ENCODE measurements at regions not wholly inside any gene's neighbourhood (a gene's known extent, or its start where the extent isn't known, plus 50 kb on each side); places are given as distances from the start of the nearest gene placed in this dataset.

- POLR2A ChIA-PET, result no interaction called here
Observed at GRCh38 chr12:94793191-94793595, 142.8 kb upstream of the TMCC3 start.

More at GRCh38 chr12:94793191-94793595, 142.8 kb upstream of the TMCC3 start:
- Histone ChIP-seq H3K4me2 (ENCODE audit: insufficient read depth, low read length) (no peak overlapping the region), H2AFZ (ENCODE audit: low read depth, low read length) (no peak overlapping the region), H4K20me1 (replicated peaks; ENCODE audit: control insufficient read depth, extremely low read depth, insufficient read depth, low read length) (no peaks in the 10 kb centered on the region), H3K79me2 (ENCODE audit: control insufficient read depth, insufficient read depth, low read length) (no peaks in the 10 kb centered on the region), H3K36me3 (ENCODE audit: control insufficient read depth in 2 of 2, extremely low read depth in 1 of 2, insufficient read depth in 2 of 2, low read length in 2 of 2) (no peaks in the 10 kb centered on the region), H3K9me1 (replicated peaks; ENCODE audit: control insufficient read depth, extremely low read depth, insufficient read depth, low read length) (no peaks in the 10 kb centered on the region), H3K4me1 (ENCODE audit: control insufficient read depth, extremely low read depth, insufficient read depth, low read length) (peaks cover 4% of the 10 kb centered on the region), H3K27ac (ENCODE audit: insufficient read depth, low read depth, low read length) (no peak overlapping the region), H3K4me3 (replicated peaks in 1 of 3; ENCODE audit: insufficient read depth in 1 of 3, low read depth in 1 of 3, low read length in 3 of 3) (no peak overlapping the region), H3K9ac (replicated peaks; ENCODE audit: extremely low read depth, insufficient read depth, low read length) (no peak overlapping the region), H3K27me3 (ENCODE audit: control insufficient read depth in 2 of 2, insufficient read depth in 2 of 2, low read length in 2 of 2) (peaks cover 0 to 2% of the 10 kb centered on the region in 2 experiments), H3K9me3 (replicated peaks; ENCODE audit: control insufficient read depth, insufficient read depth, low read length) (no peaks in the 10 kb centered on the region)
- DNase-seq (ENCODE audit: low read depth, low spot score), result no peak
- no peak for FAIRE-seq
- dilution Hi-C loops (cut with MboI; ENCODE audit: extremely low pct_ligation_motif_present, low sequenced_read_pairs), result no loop called here
- intact Hi-C loops (cut with micrococcal nuclease), result no loop called here
- CTCF ChIA-PET, result interaction anchor here (0.9 kb wide), 1 partner anchor 10 kb away, joined by 3 read pairs; no protein-coding TSS in a partner anchor
- BruUV-seq (replicated peaks), result no TSS peak
- TF ChIP-seq EZH2 (IDR thresholded peaks at IDR 0.05; ENCODE audit: borderline replicate concordance, low read depth, low read length, severe bottlenecking), result no peak
- TF ChIP-seq, protein P1, sequence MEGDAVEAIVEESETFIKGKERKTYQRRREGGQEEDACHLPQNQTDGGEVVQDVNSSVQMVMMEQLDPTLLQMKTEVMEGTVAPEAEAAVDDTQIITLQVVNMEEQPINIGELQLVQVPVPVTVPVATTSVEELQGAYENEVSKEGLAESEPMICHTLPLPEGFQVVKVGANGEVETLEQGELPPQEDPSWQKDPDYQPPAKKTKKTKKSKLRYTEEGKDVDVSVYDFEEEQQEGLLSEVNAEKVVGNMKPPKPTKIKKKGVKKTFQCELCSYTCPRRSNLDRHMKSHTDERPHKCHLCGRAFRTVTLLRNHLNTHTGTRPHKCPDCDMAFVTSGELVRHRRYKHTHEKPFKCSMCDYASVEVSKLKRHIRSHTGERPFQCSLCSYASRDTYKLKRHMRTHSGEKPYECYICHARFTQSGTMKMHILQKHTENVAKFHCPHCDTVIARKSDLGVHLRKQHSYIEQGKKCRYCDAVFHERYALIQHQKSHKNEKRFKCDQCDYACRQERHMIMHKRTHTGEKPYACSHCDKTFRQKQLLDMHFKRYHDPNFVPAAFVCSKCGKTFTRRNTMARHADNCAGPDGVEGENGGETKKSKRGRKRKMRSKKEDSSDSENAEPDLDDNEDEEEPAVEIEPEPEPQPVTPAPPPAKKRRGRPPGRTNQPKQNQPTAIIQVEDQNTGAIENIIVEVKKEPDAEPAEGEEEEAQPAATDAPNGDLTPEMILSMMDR (IDR thresholded peaks at IDR 0.05; ENCODE audit: extremely low read depth in 1 of 2, insufficient read depth in 1 of 2, low read depth in 1 of 2, low read length in 2 of 2), result no peak
- TF ChIP-seq POLR2AphosphoS5 (IDR thresholded peaks at IDR 0.05; ENCODE audit: insufficient read depth, low read depth, low read length), result no peak
- TF ChIP-seq, protein P2, sequence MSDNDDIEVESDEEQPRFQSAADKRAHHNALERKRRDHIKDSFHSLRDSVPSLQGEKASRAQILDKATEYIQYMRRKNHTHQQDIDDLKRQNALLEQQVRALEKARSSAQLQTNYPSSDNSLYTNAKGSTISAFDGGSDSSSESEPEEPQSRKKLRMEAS (IDR thresholded peaks at IDR 0.05; ENCODE audit: insufficient read depth, insufficient read length), result no peak
- TF ChIP-seq JUN (IDR thresholded peaks at IDR 0.05; ENCODE audit: borderline replicate concordance, insufficient read depth, insufficient read length, low read depth), result no peak
- TF ChIP-seq MYC (IDR thresholded peaks at IDR 0.05; ENCODE audit: low read depth, low read length), result no peak
- TF ChIP-seq FOS (IDR thresholded peaks at IDR 0.05; ENCODE audit: borderline replicate concordance, insufficient read depth, low read length), result no peak
- no peak for TF ChIP-seq GATA2 (IDR thresholded peaks at IDR 0.05; ENCODE audit: insufficient read depth, insufficient read length, low read depth, low read length)
- no peak for TF ChIP-seq POLR2A (IDR thresholded peaks at IDR 0.05; ENCODE audit: low read depth, low read length)
